H9 (cell line): ENCODE measurements at regions not wholly inside any gene's neighbourhood (a gene's known extent, or its start where the extent isn't known, plus 50 kb on each side); places are given as distances from the start of the nearest gene placed in this dataset.

Experiments used
- DNase-seq: peaks from one replicate; pipeline ENCODE4 v3.0.0-alpha.2; 2017
- H2AFZ ChIP-seq: one replicate; pipeline ENCODE4 v1.6.1; 2013; ENCODE audit warnings: mild to moderate bottlenecking, low read length, control low read depth, moderate library complexity
- H2AK5ac ChIP-seq: 2 replicates; pipeline ENCODE4 v1.6.1; 2013; ENCODE audit warnings: low read length, control low read depth, mixed read lengths; ENCODE audit not compliant: insufficient read length
- H2BK120ac ChIP-seq: one replicate; pipeline ENCODE4 v1.6.1; 2013; ENCODE audit warnings: low read depth, mild to moderate bottlenecking, low read length, control low read depth, inconsistent platforms; ENCODE audit not compliant: poor library complexity, severe bottlenecking
- H2BK12ac ChIP-seq: 2 replicates; pipeline ENCODE4 v1.6.1; 2013; ENCODE audit warnings: low read length, control low read depth, mixed read lengths, low read depth; ENCODE audit not compliant: insufficient read length
- H2BK15ac ChIP-seq: 2 replicates; pipeline ENCODE4 v1.6.1; 2013; ENCODE audit warnings: low read depth, low read length, control low read depth
- H2BK20ac ChIP-seq: one replicate; pipeline ENCODE4 v1.6.1; 2013; ENCODE audit warnings: low read depth, mild to moderate bottlenecking, low read length, control low read depth, inconsistent platforms; ENCODE audit not compliant: poor library complexity, severe bottlenecking
- H2BK5ac ChIP-seq: 2 replicates; pipeline ENCODE4 v1.6.1; 2013; ENCODE audit warnings: low read length, control low read depth, mixed read lengths; ENCODE audit not compliant: insufficient read length
- H3K14ac ChIP-seq: 2 replicates; pipeline ENCODE4 v1.6.1; 2013; ENCODE audit warnings: low read length, control low read depth; ENCODE audit not compliant: insufficient read depth
- H3K18ac ChIP-seq: 2 replicates; pipeline ENCODE4 v1.6.1; 2013; ENCODE audit warnings: low read depth, mild to moderate bottlenecking, mixed read lengths, low read length, control low read depth; ENCODE audit not compliant: insufficient read length
- H3K23ac ChIP-seq: 2 replicates; pipeline ENCODE4 v1.6.1; 2013; ENCODE audit warnings: low read length, control low read depth, mixed read lengths, low read depth; ENCODE audit not compliant: insufficient read length
- H3K23me2 ChIP-seq: 2 replicates; pipeline ENCODE4 v1.6.1; 2013; ENCODE audit warnings: low read depth, mild to moderate bottlenecking, mixed read lengths, low read length, control low read depth; ENCODE audit not compliant: insufficient read length, poor library complexity, severe bottlenecking
- H3K27ac ChIP-seq: 2 replicates; pipeline ENCODE4 v1.5.1; 2013; ENCODE audit warnings: low read length, control low read depth, mixed read lengths, low read depth; ENCODE audit not compliant: insufficient read length
- H3K27me3 ChIP-seq: 2 replicates; pipeline ENCODE4 v1.6.1; 2013; ENCODE audit warnings: low read length, control low read depth, inconsistent platforms; ENCODE audit not compliant: insufficient read depth
- H3K4ac ChIP-seq: 2 replicates; pipeline ENCODE4 v1.6.1; 2013; ENCODE audit warnings: low read depth, mild to moderate bottlenecking, control low read depth, inconsistent platforms, low read length, moderate library complexity
- H3K4me1 ChIP-seq: 2 replicates; pipeline ENCODE4 v1.6.1; 2013; ENCODE audit warnings: low read length, control low read depth, inconsistent platforms; ENCODE audit not compliant: insufficient read depth
- H3K4me2 ChIP-seq: 2 replicates; pipeline ENCODE4 v1.6.1; 2013; ENCODE audit warnings: low read length, control low read depth, mixed read lengths; ENCODE audit not compliant: insufficient read length, insufficient read depth
- H3K56ac ChIP-seq: 2 replicates; pipeline ENCODE4 v1.6.1; 2013; ENCODE audit warnings: low read depth, mild to moderate bottlenecking, mixed read lengths, low read length, control low read depth; ENCODE audit not compliant: insufficient read length
- H3K79me1 ChIP-seq: 2 replicates; pipeline ENCODE4 v1.6.1; 2013; ENCODE audit warnings: low read depth, mild to moderate bottlenecking, moderate library complexity, low read length, control low read depth, inconsistent platforms; ENCODE audit not compliant: insufficient read depth, poor library complexity, severe bottlenecking
- H3K79me2 ChIP-seq: 2 replicates; pipeline ENCODE4 v1.6.1; 2013; ENCODE audit warnings: low read length, control low read depth, inconsistent platforms; ENCODE audit not compliant: insufficient read depth
- H3K9ac ChIP-seq: 2 replicates; pipeline ENCODE4 v1.6.1; 2013; ENCODE audit warnings: low read length, control low read depth, mixed read lengths; ENCODE audit not compliant: insufficient read length; ENCODE audit errors: extremely low read depth
- H3K9me3 ChIP-seq: one replicate; pipeline ENCODE4 v1.6.1; 2013; ENCODE audit warnings: low read depth, low read length, inconsistent platforms; ENCODE audit not compliant: control insufficient read depth
- H3T11ph ChIP-seq: one replicate; pipeline ENCODE4 v1.6.1; 2013; ENCODE audit warnings: mild to moderate bottlenecking, low read length, control low read depth, inconsistent platforms
- H4K20me1 ChIP-seq: one replicate; pipeline ENCODE4 v1.6.1; 2013; ENCODE audit not compliant: control insufficient read depth, insufficient read length, insufficient read depth
- H4K5ac ChIP-seq: 2 replicates; pipeline ENCODE4 v1.6.1; 2013; ENCODE audit warnings: low read depth, mild to moderate bottlenecking, mixed read lengths, low read length, control low read depth; ENCODE audit not compliant: insufficient read length
- H4K8ac ChIP-seq: replicated peaks from 2 replicates; pipeline ENCODE4 v1.6.1; 2013; ENCODE audit warnings: low read length, control low read depth, mixed read lengths, low read depth; ENCODE audit not compliant: insufficient read length
- H4K91ac ChIP-seq: 2 replicates; pipeline ENCODE4 v1.6.1; 2013; ENCODE audit warnings: low read depth, mild to moderate bottlenecking, moderate library complexity, mixed read lengths, low read length, control low read depth; ENCODE audit not compliant: insufficient read length
- H3K27ac Mint-ChIP-seq, 3 experiments: 2 replicates in 2 of 3; 3 replicates in 1 of 3; pipeline ENCODE4 v1.8.0; 2020 to 2021; ENCODE audit warnings: mixed read lengths in 3 of 3, mild to moderate bottlenecking in 1 of 3, moderate library complexity in 1 of 3
- H3K27me3 Mint-ChIP-seq: 2 replicates; pipeline ENCODE4 v1.8.0; 2021; ENCODE audit warnings: low read depth, mild to moderate bottlenecking, moderate library complexity, mixed read lengths
- H3K36me3 Mint-ChIP-seq, 3 experiments: 2 replicates in 2 of 3; 3 replicates in 1 of 3; pipeline ENCODE4 v1.8.0; 2020 to 2021; ENCODE audit warnings: low read depth in 3 of 3, mixed read lengths in 3 of 3; ENCODE audit not compliant: insufficient read depth in 1 of 3
- H3K4me1 Mint-ChIP-seq, 2 experiments: 2 replicates each; pipeline ENCODE4 v1.8.0; 2020; ENCODE audit warnings: mixed read lengths in 2 of 2
- H3K4me3 Mint-ChIP-seq, 2 experiments: 2 replicates in 1 of 2; 3 replicates in 1 of 2; pipeline ENCODE4 v1.8.0; 2020 to 2021; ENCODE audit warnings: mild to moderate bottlenecking in 2 of 2, mixed read lengths in 2 of 2, moderate library complexity in 1 of 2
- H3K9me3 Mint-ChIP-seq, 2 experiments: 2 replicates in 1 of 2; 3 replicates in 1 of 2; pipeline ENCODE4 v1.8.0; 2020; ENCODE audit warnings: mild to moderate bottlenecking in 2 of 2, mixed read lengths in 2 of 2, moderate library complexity in 1 of 2
- TF ChIP-seq, protein P1 (sequence below): fragments of 200-600 bp; sonication (generic); conservative IDR thresholded peaks from 3 replicates; pipeline ENCODE4 v1.8.0; 2021; ENCODE audit warnings: antibody characterized with exemption, mild to moderate bottlenecking

DNA sequence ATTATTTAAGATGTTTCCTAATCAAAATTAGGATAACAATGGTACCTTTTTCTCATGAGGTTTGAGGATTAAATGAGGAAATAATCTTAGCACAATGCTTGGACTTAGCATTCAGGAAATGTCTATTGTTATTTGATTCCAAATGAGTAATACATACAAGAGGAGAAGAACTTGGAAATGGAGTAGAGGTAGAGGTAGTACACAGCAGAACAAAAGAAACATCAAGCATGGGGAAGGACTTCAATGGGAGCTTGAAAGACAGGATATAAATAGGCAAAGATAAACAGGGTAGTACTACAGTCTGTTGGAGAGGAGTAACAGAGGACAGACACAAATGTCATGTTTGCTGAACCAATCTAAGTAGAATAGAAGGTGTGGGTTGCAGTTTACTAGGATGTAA is 59.5 kb upstream of the RGS2 start:
- H3K27ac ChIP-seq: no peak overlapping the region
- TF ChIP-seq, protein P1, sequence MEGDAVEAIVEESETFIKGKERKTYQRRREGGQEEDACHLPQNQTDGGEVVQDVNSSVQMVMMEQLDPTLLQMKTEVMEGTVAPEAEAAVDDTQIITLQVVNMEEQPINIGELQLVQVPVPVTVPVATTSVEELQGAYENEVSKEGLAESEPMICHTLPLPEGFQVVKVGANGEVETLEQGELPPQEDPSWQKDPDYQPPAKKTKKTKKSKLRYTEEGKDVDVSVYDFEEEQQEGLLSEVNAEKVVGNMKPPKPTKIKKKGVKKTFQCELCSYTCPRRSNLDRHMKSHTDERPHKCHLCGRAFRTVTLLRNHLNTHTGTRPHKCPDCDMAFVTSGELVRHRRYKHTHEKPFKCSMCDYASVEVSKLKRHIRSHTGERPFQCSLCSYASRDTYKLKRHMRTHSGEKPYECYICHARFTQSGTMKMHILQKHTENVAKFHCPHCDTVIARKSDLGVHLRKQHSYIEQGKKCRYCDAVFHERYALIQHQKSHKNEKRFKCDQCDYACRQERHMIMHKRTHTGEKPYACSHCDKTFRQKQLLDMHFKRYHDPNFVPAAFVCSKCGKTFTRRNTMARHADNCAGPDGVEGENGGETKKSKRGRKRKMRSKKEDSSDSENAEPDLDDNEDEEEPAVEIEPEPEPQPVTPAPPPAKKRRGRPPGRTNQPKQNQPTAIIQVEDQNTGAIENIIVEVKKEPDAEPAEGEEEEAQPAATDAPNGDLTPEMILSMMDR: no peak
- H3K23me2 ChIP-seq: no peaks in the 10 kb centered on the region
- no peak overlapping the region for H2BK120ac ChIP-seq
- H3K36me3 Mint-ChIP-seq: peaks cover 0 to 9% (median 0%) of the 10 kb centered on the region in 3 experiments; a peak in 3 of 7 replicates
- H2BK12ac ChIP-seq: no peak overlapping the region
- H2AFZ ChIP-seq: no peak overlapping the region
- no peak overlapping the region for H3K4ac ChIP-seq
- no peak overlapping the region for H3T11ph ChIP-seq
- peaks cover 4 to 12% of the 10 kb centered on the region in 2 experiments; a peak in 4 of 5 replicates for H3K9me3 Mint-ChIP-seq
- DNase-seq: no peak
- H2BK15ac ChIP-seq: no peak overlapping the region
- H3K79me1 ChIP-seq: no peaks in the 10 kb centered on the region
- no peak overlapping the region for H2AK5ac ChIP-seq
- no peaks in the 10 kb centered on the region for H3K27me3 Mint-ChIP-seq
- no peaks in the 10 kb centered on the region for H3K9me3 ChIP-seq
- H4K5ac ChIP-seq: no peak overlapping the region
- no peak overlapping the region for H4K91ac ChIP-seq
- no peak overlapping the region for H3K56ac ChIP-seq
- H3K4me1 Mint-ChIP-seq: peaks cover 5 to 6% of the 10 kb centered on the region in 2 experiments
- peaks cover 2% of the 10 kb centered on the region; the same call in 1 of the 2 replicates for H3K4me1 ChIP-seq
- H4K8ac ChIP-seq: no peak overlapping the region
- H3K27me3 ChIP-seq: no peaks in the 10 kb centered on the region
- no peaks in the 10 kb centered on the region for H3K79me2 ChIP-seq
- peak overlapping the region in 1 of 3 experiments; percentile 9; a peak in 2 of 7 replicates for H3K27ac Mint-ChIP-seq
- H3K14ac ChIP-seq: no peak overlapping the region
- H2BK5ac ChIP-seq: no peak overlapping the region
- no peak overlapping the region for H3K18ac ChIP-seq
- no peak overlapping the region for H2BK20ac ChIP-seq
- H4K20me1 ChIP-seq: no peaks in the 10 kb centered on the region
- no peak overlapping the region for H3K9ac ChIP-seq
- no peak overlapping the region for H3K4me2 ChIP-seq
- H3K23ac ChIP-seq: no peak overlapping the region
- no peak overlapping the region for H3K4me3 Mint-ChIP-seq
